CD4-positive, alpha-beta T cell treated with Interleukin-21 for 1 hour (primary cell): ENCODE measurements at regions not wholly inside any gene's neighbourhood (a gene's known extent, or its start where the extent isn't known, plus 50 kb on each side); places are given as distances from the start of the nearest gene placed in this dataset.

Experiments used
- DNase-seq: peaks from one replicate; pipeline ENCODE4 v3.0.0-alpha.2; 2020

DNA sequence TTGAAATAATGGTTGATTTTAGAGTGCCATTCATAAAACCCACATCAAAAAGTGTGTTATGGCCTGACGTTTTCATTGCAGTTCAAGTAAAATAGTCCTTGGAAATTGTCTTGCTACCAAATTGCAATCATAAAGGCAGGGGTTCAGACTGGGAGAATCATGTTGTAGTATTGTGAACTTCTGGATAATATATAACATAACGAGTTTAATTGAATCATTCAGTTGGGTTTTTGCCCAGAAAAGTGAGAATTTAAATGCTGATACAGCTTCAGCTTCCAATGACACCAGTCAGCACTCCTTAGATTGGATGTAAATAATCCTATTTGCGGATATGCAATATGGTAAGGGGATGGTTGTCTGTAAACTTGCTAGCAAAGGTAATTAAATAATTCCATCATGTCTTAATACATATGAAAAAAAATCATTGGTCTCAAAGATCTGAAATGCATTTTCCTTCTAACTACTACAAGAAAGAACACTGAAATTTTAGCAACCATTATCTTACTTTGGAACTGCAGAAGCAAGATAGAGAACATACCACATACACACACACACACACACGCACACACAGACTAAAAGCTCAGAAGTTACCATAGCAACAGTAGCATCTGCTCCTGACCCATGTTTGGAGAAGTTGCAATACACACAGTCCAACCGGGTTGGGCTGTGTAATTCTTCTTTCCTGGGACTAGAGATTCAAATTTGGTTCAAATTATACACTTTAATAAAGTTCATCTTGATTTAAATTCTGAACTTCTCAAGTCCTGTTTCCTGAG, 686.2 kb upstream of the NR2F2 start:
- DNase-seq: no peak

- no peak for DNase-seq
Observed at GRCh38 chr15:95645791-95646338, 684.6 kb upstream of the NR2F2 start.

GRCh38 chr15:95646484-95647273, 683.8 kb upstream of the NR2F2 start:
- DNase-seq: no peak

DNA sequence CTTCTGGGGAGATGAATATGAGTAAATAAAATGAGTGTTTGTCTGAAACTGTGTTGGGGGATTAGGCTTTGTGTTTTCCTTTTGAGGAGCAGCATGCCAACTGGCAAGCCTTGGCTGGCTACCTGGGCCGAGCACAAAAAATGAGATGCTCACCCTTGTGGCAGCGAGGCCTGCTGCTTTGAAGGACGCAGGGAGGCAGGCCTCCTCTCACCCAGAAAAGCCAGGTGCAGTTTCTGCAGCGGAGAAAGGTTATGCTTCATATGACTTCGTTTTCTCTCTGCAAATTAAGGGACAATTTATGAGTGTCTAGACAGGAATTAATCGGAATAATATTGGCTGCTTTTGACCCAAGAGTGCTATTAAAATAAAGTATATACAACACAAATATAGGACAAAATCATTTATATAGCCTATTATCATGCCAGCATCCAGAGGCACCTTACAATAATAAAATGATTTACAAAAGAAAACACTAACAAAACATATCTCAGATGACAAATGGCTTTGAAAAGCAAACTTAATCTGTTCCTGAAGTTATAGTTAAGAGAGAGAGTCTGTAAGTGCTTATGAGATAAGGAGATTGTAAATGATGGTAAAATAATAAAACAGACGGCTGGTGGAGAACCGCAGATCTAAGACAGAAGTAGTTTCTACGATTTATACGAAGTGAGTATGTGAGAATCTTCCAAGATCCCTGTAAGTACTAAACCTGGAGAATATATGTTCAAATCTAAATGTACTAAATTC, 682.8 kb upstream of the NR2F2 start:
- no peak for DNase-seq

- no peak for DNase-seq
Observed at GRCh38 chr15:95653361-95653805, 677.1 kb upstream of the NR2F2 start.

DNA sequence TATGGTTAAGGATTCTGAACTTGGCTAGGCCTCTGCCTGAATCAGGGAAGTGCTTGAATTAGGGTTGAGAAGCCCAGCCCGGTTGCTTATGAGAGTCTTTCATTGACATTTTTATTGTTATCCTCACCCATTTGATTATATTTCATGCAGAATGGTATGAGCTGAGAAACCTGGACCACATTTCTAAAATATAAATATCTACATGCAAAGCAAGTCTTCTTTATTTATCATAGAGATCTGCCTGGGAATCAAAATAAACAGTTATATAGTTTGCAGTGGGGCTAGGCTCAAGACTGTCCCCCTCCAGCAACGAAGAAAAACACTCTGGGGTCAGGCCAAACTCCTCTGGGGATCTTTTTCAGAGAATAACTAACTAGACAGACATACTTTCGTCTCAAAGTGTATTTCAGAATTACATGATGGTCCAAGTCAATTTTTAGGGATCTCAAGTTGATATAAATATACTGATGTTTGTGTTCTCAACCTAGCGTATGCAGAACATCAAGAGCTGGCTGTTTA, 675.4 kb upstream of the NR2F2 start:
- DNase-seq: no peak

DNA sequence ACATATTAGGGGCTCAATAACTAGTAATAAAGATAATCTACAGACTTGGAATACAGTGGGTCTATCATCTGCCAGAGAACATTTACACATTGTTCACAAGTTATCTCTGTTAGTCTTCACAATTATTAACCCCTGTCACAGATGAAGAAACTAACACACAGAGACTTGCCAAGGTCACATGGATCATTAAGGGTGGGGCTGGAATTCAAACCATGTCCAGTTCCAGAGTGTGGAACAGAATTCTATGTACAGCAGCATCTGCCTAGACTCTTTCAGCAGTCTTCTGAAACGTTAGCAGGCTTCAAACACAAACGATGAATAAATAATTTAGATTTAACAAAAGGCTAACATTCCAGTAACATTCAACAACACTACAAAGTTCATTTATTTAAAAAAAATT, 673.9 kb upstream of the NR2F2 start:
- DNase-seq: no peak

DNA sequence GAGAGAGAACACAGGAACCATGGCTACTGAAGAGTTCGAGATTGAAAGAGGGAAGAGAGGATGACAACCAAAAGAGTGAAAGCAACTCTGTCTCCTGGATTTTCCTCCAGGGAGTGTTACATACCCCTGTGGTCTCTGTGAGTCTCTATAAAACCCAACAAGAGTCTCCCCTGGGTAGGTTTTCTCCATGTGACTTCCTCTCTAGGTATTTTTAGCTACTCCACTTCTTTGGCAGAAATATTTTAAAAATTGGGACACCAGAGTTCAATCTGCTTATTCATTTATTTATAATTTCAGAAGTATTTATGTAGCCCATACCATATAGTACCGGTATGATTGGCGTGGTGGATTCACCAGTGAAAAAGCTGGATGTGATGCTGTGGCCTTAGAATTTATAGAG, 671.7 kb upstream of the NR2F2 start:
- no peak for DNase-seq

DNA sequence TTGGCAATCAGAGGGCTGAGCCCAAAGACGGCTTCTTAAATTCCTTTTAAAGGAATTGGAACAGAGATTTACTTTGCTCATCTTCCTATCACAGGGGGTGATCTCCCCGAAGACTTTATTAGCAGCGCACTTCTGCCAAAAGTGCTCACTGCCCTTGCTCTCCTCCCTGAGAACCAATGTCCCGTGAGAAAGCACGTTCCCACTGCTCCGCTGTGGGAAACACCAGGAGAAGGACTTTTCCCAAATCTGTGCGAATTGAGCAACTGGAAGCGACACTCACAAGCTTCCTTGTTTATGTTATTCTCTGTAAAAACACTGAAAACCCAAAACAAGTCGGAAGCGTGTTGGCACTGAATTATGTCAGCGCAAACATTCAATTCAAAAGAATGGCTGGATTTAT, 670.8 kb upstream of the NR2F2 start:
- no peak for DNase-seq

DNA sequence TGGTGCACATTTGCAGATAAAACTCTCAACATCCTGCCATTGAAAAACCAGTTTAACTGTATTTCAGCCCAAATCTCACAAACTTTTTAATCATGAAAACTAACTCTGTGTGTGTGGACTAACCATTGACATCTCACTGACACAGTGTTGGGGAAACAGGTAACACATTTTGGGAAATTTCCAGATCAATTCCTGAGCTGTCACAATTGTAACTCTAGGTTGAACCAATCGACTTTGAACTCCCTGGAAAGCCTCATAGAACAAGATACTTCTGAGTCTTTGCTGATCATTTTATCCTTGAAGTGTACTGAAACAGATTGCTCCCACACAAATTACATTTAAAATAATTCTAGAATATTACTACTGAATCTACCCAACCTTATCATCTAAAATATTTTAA, 667.9 kb upstream of the NR2F2 start:
- DNase-seq: no peak

DNA sequence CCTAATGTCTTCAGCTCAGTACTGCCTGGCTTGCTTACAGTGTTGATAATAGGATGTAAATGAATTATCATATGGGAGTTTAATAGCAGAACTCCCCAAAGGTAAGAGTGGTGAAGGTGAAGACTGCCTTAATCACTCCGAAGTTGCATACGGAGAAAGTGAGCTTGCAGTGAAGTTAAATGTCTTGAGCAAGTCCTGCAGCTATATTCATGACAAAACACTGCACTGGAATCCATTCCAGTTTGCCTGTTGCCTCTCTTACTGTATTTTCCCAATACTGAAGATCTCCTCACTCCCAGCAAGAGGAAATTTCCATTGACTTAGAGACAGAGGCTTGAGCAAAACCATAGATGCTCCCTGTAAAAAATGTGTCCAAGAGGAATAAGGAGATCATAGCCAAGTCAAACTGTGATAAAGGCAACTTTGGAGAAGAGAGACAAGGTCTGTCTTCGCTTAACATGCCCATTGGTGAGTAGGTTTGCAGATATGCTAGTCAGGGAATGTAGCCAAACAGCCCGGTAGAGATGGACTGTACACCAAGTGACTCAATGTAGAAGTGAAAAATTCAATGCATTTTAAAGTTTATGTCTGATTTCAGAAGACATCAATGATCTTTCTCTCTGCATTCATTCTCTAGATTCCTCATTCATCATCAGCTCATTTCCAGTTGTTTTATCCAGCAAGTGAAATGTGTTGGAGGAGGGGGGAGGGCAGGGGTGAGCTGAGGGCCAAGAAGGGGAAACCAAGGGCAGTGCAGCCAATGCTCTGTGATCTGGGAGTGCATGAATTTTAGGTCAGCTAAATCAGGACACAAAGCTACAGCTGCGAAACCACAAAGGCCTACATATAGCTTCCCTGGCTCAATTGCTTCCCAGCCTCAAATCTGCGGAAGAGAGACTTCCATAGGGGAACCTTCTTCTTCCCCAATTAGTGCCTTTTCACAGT, 667.1 kb upstream of the NR2F2 start:
- DNase-seq: no peak

- DNase-seq: no peak
Observed at GRCh38 chr15:95664450-95664849, 666.0 kb upstream of the NR2F2 start.

DNA sequence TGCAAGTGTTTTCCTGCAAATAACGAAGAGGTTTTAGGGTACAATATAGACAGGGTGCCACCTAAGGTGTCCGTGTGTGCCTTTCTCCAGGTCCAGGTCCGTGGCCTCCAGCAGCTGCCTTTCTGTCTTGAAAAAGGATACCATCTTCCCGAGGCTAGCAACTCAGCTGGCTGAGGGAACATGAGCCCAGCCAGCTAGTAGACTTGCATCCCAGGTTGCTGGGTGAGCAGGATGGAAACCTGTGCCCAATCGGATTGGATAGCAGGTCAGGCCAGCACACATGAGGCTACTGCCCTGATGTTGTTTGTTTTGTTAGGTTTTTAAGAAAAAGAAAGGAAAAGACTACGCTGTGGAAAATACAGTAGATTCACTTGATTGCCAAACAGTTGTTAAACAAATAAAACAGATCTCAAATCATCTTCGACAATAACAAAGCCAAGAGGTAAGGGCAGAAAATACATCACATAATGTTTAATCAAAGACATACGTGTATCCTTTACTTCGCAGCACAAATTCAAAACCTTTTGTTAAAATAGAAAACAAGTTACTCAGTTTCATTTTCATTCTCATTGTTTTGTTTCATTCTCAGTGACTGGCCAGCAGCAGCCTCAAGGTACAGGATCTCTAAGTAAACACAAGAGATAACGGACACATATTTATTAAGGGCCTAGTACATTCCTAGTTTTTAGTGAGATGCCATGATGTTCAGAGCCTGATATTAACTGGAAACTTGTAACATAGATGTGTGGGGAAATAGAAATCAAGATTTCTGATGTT, 661.2 kb upstream of the NR2F2 start:
- no peak for DNase-seq

- no peak for DNase-seq
Observed at GRCh38 chr15:95674031-95674430, 656.5 kb upstream of the NR2F2 start.

DNA sequence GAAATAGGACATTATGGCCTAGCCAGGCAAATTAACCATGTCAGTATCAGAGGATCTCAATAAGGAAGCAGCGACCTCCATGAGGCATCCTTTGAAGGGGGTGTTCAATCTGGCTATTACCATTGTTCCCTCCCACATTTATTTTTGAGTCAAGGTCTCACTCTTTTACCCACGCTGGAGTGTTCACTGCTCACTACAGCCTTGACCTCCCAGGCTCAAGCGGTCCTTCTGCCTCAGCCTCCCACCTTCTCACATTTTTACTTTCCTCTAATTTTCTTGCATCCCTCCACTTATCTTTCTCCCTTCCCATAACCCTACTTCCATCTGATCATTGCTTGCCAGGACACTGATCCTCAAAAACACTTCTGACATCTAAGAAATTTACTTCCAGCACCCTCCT, 654.0 kb upstream of the NR2F2 start:
- no peak for DNase-seq

DNA sequence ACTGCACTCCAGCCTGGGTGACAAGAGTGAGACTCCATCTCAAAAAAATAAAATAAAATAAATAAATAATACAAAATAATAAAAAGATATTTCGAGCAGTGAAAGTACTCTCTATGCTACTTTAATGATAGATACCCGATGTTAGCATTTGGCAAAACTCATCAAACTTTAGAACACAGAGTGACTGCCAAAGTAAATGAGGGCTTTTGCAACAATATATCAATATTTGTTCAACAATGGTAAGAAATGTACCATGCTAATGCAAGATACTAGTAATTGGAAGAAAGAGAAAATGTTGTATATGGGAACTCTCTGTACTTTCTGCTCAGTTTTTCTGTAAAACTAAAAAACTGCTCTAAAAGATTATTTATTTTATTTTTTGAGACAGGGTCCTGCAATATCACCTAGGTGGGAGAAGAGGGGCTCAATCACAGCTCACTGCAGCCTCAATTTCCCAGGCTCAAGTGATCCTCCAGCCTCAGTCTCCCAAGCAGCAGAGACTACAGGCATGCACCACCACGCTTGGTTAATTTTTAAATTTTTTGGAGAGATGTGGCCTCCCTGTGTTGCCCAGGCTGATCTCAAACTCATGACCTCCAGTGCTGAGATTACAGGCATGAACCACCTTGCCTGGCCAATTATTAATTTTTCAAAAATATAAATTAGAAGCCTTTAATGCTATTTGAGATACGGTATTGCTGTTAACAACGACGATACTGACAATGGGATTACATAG, 650.5 kb upstream of the NR2F2 start:
- no peak for DNase-seq

DNA sequence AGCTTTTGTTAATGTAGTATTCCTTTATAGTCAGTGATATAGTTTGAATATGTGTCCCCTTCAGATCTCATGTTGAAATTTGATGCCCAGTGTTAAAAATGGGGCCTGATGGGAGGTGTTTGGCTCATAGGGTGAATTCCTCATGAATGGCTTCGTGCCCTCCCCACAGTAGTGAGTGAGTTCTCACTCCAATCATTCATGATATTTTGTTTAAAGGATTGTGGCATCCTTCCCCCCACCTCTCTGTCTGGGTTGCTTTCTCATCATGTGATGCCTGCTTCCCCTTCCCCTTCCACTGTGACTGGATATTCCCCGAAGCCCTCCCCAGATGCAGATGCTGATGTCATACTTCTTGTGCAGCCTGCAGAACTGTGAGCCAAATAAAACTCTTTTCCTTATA, 649.8 kb upstream of the NR2F2 start:
- DNase-seq: no peak

GRCh38 chr15:95681836-95682544, 648.5 kb upstream of the NR2F2 start:
- no peak for DNase-seq

DNA sequence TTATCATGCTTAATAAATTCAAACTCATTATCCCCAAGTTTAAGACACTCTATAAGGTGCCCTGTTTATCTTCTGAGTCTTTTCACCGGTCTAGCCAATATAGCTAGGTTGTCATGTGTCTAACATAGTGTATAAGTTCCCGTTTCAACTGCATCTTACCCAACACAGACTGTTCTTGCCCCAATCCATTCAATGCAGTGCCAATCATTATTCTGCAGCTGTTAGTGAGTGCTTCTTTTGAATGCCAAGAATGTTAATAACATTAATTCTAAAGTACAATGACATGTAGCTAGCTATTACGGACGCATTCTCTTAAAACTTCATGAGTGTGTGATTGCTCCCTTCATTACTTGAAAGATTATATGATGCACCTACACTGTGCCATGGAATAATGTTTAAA, 646.4 kb upstream of the NR2F2 start:
- DNase-seq: no peak

DNA sequence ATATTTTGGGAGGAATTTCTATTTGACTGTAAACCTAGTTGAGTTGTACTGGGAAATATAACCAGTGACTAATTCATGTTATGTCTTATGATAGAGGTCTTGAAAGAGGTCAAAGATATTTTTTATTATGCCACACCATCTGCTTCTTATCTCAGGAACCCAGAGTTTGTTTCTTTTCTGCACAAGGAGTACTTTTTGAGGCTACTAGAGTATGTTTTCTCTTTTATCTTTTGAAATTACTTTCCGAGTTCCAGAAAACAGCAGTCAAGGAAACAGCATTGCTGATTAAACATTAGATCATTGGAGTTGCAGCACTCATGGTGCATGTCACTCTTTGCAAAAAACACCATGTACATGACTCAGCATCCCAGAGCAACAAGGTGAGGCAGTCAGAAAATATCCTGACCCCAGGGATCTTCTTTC, 645.8 kb upstream of the NR2F2 start:
- DNase-seq: no peak
